Cardiac muscle cell (in vitro differentiated cells and primary cell): ENCODE measurements at regions not wholly inside any gene's neighbourhood (a gene's known extent, or its start where the extent isn't known, plus 50 kb on each side); places are given as distances from the start of the nearest gene placed in this dataset.
A peak's percentile ranks its signal among the peaks of the same experiment; 100 is the strongest.

Source experiments
- DNase-seq, 2 donors: peaks; one replicate each; pipeline versions ENCODE4 v3.0.0 to v3.0.0-alpha.2; 2010 to 2017; ENCODE audit warnings: low read depth in 1 of 2, low spot score in 1 of 2
- H3K27ac ChIP-seq: fragments of 200-600 bp; sonication (generic); 2 replicates; pipeline ENCODE4 v1.5.1; 2016
- H3K27me3 ChIP-seq: fragments of 200-600 bp; sonication (generic); 2 replicates; pipeline ENCODE4 v1.6.0; 2016; ENCODE audit warnings: control low read depth
- H3K36me3 ChIP-seq: fragments of 200-600 bp; sonication (generic); 2 replicates; pipeline ENCODE4 v1.5.1; 2016; ENCODE audit warnings: control low read depth
- H3K4me1 ChIP-seq: fragments of 200-600 bp; sonication (generic); 2 replicates; pipeline ENCODE4 v1.8.1; 2017; ENCODE audit warnings: low read depth, mild to moderate bottlenecking, mixed run types
- H3K4me3 ChIP-seq: fragments of 200-600 bp; sonication (generic); 2 replicates; pipeline ENCODE4 v1.5.1; 2016; ENCODE audit warnings: mild to moderate bottlenecking
- H3K9me3 ChIP-seq: fragments of 200-600 bp; sonication (generic); 2 replicates; pipeline ENCODE4 v1.5.1; 2017; ENCODE audit warnings: low read depth, mild to moderate bottlenecking, control low read depth
- CTCF ChIP-seq: IDR thresholded peaks from 2 replicates; pipeline ENCODE4 v1.5.1; 2012; ENCODE audit warnings: low read depth, mild to moderate bottlenecking, low read length

GRCh38 chr3:66703501-66703900 is 202.7 kb upstream of the LRIG1 start:
- TF ChIP-seq CTCF = no peak
- Histone ChIP-seq H3K27me3 (no peaks in the 10 kb centered on the region), H3K4me3 (no peak overlapping the region), H3K27ac (no peak overlapping the region), H3K4me1 (no peaks in the 10 kb centered on the region), H3K9me3 (no peaks in the 10 kb centered on the region), H3K36me3 (no peaks in the 10 kb centered on the region)
- DNase-seq = peak in 1 of 2 donors; percentile 37

- no peak for DNase-seq
- no peak for TF ChIP-seq CTCF
- Histone ChIP-seq H3K36me3 (no peaks in the 10 kb centered on the region), H3K27me3 (no peaks in the 10 kb centered on the region), H3K4me1 (no peaks in the 10 kb centered on the region), H3K9me3 (no peaks in the 10 kb centered on the region), H3K4me3 (no peak overlapping the region), H3K27ac (no peak overlapping the region)
Observed at GRCh38 chr3:66705076-66705475, 204.3 kb upstream of the LRIG1 start.

GRCh38 chr3:66706890-66707289 is 206.1 kb upstream of the LRIG1 start:
- H3K27ac ChIP-seq = no peak overlapping the region
- no peak for TF ChIP-seq CTCF

GRCh38 chr3:66709532-66709931 is 208.7 kb upstream of the LRIG1 start:
- no peak overlapping the region for H3K27ac ChIP-seq
- no peak for DNase-seq
- H3K4me1 ChIP-seq = no peaks in the 10 kb centered on the region
- H3K4me3 ChIP-seq = no peak overlapping the region
- H3K36me3 ChIP-seq = no peaks in the 10 kb centered on the region
- H3K27me3 ChIP-seq = no peaks in the 10 kb centered on the region
- no peaks in the 10 kb centered on the region for H3K9me3 ChIP-seq
- TF ChIP-seq CTCF = no peak

More at GRCh38 chr3:66706890-66707289, 206.1 kb upstream of the LRIG1 start:
- Histone ChIP-seq H3K9me3 (no peaks in the 10 kb centered on the region), H3K36me3 (no peaks in the 10 kb centered on the region), H3K4me3 (no peak overlapping the region), H3K27me3 (no peaks in the 10 kb centered on the region), H3K4me1 (no peaks in the 10 kb centered on the region)
- DNase-seq = no peak

GRCh38 chr3:66712210-66712609 is 211.4 kb upstream of the LRIG1 start:
- Histone ChIP-seq H3K27me3 (no peaks in the 10 kb centered on the region), H3K9me3 (no peaks in the 10 kb centered on the region), H3K27ac (no peak overlapping the region), H3K36me3 (no peaks in the 10 kb centered on the region), H3K4me1 (no peaks in the 10 kb centered on the region), H3K4me3 (no peak overlapping the region)
- no peak for TF ChIP-seq CTCF
- DNase-seq = no peak

GRCh38 chr3:66713921-66714320 is 213.1 kb upstream of the LRIG1 start:
- Histone ChIP-seq H3K27me3 (no peaks in the 10 kb centered on the region), H3K36me3 (no peaks in the 10 kb centered on the region), H3K9me3 (no peaks in the 10 kb centered on the region), H3K4me1 (no peaks in the 10 kb centered on the region), H3K27ac (no peak overlapping the region), H3K4me3 (no peak overlapping the region)
- no peak for TF ChIP-seq CTCF
- DNase-seq = no peak
